T-helper 1 cell treated with Interleukin-12 subunit alpha and Interleukin-12 subunit beta and Interleukin-4 antibody, amounts not matched to agents 30 ng/mL and 1 ng/mL, for 36 hours (primary cell): ENCODE measurements at regions not wholly inside any gene's neighbourhood (a gene's known extent, or its start where the extent isn't known, plus 50 kb on each side); places are given as distances from the start of the nearest gene placed in this dataset.

Experiments used
- intact Hi-C: fragments of 100-400 bp; cut with micrococcal nuclease; formaldehyde crosslinking; loops from one replicate; pipeline ENCODE4 v1.15.1; 2024

GRCh38 chr2:66691031-66691965 lies 256.4 kb downstream of the MEIS1 start:
- intact Hi-C loops, result no loop called here

- intact Hi-C loops, result no loop called here
Measured at GRCh38 chr2:66692521-66693054, 257.7 kb downstream of the MEIS1 start.

DNA sequence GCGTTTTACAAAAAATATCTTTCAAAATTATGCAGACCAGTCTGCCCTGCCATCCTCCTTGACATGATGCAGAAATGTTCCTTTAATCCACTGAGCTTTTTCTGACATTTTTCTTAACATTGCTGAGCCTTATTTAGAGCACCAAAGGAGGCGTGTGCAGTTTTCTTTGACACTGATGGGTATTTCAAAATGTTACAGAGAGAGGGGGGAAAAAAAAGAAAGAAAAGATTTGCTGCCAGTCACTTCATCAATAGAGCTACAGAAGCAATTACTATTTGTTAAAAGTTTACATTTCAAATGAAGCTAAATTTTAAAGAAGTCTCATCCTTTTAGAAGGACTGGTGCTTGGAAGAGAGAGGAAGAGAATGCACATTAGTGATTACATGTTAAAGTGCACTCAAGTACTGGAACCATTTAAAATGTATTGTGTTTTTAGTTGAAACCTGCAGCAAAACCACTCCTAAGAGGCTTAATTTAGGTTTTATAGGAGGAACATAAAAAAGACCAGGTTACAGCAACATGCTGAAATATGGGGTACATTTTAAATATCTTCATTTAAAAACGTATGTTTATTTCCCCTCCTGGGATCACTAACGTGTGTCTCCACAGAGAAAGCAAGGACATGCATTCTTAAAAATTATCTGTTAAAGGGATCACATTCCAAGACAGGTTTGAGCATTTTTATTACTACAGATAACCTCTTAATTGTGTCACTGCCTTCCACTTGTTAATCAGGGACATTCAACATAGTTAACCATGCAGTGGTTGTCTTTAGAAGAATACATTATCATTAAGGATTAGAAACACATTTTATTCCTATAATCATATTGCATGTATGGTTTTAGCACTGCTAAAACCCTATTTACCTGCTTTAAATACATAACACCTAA lies 258.4 kb downstream of the MEIS1 start:
- intact Hi-C loops, result no loop called here

- intact Hi-C loops, result no loop called here
Measured at GRCh38 chr2:66694087-66694860, 259.3 kb downstream of the MEIS1 start.

GRCh38 chr2:66695226-66695735 lies 260.4 kb downstream of the MEIS1 start:
- intact Hi-C loops, result no loop called here

DNA sequence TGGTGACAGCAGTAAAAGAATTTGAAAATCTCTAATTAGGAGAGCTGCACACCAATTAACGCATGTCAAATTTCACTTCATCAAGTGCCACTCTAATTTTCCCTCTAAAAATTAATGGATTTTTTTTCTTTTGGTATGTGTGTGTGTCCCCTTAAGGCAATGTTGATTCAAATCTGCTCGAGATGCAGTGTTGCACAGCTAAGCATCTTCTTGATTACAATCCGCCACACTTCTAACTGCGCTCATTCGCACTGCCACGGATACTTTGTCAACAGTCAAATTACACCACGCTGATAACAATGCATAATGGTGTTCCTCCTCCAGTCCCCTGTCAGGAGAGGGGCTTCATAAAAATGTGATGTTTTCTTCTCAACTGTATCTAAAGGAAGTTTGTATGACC lies 261.4 kb downstream of the MEIS1 start:
- intact Hi-C loops, result no loop called here

DNA sequence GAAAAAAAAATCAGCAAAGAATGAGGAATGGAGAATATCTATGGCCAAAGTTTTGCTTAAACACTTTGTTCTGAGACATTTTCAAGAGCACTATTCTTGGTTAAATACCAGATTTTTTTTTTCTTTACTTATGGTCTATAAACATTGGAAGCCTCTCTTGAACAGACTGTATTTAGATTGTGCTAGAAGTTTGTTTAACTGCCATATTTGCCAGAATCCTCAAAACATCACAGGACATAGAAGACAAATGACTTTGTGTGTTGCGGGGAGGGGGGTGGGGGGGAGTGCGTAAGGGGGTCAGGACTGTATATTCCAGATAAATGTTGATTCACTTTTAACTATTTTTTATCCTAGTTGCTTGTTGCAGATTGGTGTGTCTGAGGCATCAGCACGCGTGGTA lies 262.0 kb downstream of the MEIS1 start:
- intact Hi-C loops, result no loop called here

- intact Hi-C loops, result no loop called here
Measured at GRCh38 chr2:66697366-66697765, 262.4 kb downstream of the MEIS1 start.

- intact Hi-C loops, result no loop called here
Measured at GRCh38 chr2:66698091-66698490, 263.2 kb downstream of the MEIS1 start.

GRCh38 chr2:66698576-66699239 lies 263.8 kb downstream of the MEIS1 start:
- intact Hi-C loops, result no loop called here

- intact Hi-C loops, result no loop called here
Measured at GRCh38 chr2:66699416-66699792, 264.5 kb downstream of the MEIS1 start.

DNA sequence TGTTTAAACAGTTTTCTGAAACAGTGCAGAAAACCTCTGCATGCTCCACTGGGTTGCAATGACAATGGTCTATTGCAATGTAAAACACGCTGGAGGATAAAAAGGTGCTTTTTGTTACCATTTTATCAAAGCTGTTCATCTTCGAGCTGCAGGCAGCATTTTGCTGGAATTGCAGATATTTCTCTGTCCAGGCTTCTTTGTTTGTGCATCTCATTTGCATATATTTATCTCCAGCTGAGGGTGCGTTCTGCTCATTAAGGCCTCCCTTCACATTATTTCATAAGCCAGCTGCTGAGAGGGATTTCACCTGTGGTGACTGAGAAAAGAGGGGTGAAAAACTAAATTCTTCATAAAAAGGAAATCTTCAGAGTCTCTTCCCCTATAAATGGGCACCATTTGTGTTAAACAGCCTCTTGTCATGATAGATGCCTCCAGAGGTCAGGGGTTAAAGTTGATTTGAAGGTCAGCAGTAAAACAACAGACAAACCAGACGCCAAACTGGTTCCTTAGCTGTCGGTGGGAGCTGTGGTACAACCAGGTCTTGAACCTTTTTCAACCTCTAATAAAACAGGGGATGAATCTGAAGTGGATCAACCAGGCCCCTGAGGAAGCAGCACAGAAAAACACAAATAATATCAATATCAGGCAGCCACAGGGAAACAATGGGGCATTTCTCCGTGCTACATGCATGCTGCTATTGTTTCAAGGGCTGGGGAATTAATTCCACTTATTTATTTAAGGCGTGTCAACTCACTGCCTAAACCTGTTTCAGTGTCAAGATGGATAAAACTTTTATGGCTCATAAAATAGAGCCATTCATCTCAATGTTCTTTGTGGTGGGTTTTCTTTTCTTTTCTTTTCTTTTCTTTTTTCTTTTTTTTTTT lies 265.1 kb downstream of the MEIS1 start:
- intact Hi-C loops, result no loop called here

- intact Hi-C loops, result no loop called here
Measured at GRCh38 chr2:66700677-66701066, 265.7 kb downstream of the MEIS1 start.

- intact Hi-C loops, result no loop called here
Measured at GRCh38 chr2:66701251-66701650, 266.3 kb downstream of the MEIS1 start.

- intact Hi-C loops, result no loop called here
Measured at GRCh38 chr2:66701656-66702055, 266.7 kb downstream of the MEIS1 start.

DNA sequence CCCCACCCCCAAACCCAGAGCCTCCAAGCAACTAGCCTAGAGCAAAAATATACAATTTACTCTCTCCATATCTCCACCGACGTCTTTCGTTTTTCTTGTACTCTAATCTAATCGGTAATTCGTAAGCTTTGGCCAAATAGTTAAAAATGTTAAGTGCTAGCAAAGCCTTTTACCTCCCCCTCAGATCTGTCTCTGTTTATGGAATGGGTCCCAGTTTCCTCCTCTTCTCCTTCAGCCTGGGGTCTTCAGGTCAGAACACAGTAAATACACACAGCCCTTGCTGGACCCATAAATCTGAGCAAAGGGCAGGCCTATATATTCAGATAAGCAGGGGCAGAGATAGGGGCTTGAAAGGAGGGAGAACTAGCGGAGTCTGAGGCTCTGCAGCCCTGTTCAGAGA lies 267.4 kb downstream of the MEIS1 start:
- intact Hi-C loops, result no loop called here

GRCh38 chr2:66704786-66705185 lies 269.9 kb downstream of the MEIS1 start:
- intact Hi-C loops, result no loop called here

GRCh38 chr2:66714610-66715009 lies 279.7 kb downstream of the MEIS1 start:
- intact Hi-C loops, result no loop called here

GRCh38 chr2:66717218-66717905 lies 282.4 kb downstream of the MEIS1 start:
- intact Hi-C loops, result no loop called here
